Stimulated activated CD4-positive, alpha-beta T cell treated with anti-CD3 and anti-CD28 coated beads, TNF-alpha, amount 100 ng/mL, for 24 hours (primary cell): ENCODE measurements at regions not wholly inside any gene's neighbourhood (a gene's known extent, or its start where the extent isn't known, plus 50 kb on each side); places are given as distances from the start of the nearest gene placed in this dataset.
A peak's percentile ranks its signal among the peaks of the same experiment; 100 is the strongest.

Source experiments
- DNase-seq, 3 experiments: peaks; one replicate each; pipeline ENCODE4 v3.0.0-alpha.2; 2020; ENCODE audit warnings: low read depth in 3 of 3

DNA sequence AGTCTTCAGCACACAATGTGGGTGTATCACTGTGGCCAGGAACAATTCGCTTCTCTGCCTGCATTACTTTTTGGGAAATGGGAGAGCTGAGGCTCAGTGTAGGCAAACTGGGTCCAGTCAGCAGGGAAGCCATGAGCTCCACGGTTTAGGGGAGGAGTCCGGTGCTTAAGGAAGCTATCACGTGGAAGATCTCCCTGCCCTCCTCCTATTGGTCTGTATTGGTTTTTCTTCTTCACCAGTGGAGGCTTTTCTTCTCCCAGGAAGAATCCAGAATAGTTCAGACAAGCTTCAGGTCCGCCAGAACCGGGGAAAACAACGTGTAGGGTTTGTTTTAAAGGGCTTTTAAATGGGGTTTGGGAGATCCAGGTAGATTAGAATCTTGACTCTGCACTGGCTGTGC is 156.2 kb upstream of the CAMK1G start:
- no peak for DNase-seq

- DNase-seq = no peak
These were observed 155.7 kb upstream of the CAMK1G start for GRCh38 chr1:209427811-209428210.

- DNase-seq = no peak
These were observed 155.1 kb upstream of the CAMK1G start for GRCh38 chr1:209428241-209428921.

GRCh38 chr1:209429611-209430010 is 153.9 kb upstream of the CAMK1G start:
- no peak for DNase-seq

DNA sequence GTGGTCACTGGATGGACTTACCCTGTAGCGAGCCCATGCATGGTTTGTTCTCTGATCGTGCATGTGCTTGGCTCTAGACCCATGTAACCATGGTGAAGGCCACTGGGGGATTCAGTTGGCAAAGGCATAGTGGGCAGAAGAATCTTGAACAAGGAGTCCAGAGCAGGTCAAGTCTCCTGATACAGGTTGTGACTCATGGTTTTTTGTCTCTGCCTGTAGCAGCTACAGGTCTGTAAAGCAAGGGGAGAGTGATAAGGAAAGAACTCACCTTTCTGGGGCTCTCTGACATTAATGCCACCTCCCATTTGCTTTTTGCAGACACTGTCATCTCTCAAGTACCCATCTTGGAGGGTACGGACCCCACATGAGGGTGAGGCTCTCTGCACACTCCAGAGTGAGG is 153.4 kb upstream of the CAMK1G start:
- DNase-seq = no peak

DNA sequence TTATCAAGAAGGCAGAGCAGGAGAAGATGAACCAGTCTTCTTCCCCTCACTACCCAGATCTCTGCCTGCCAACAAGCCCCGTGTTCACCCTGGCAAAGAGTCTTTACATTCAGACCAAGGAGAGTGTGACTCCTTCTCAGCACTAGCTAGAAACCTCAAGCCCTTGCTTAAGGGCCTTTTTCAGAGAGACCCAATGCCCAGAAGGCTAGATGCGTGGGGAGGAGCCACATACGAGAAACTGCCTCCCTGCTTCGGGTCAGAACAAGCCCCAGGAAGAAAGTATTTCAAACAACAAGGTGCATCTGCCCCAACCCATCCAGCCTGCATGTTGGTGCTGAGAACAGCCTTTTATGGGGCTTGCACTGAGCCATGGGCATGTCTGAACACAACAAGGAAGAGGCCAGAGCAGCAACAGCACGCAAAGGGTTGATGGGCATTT is 152.7 kb upstream of the CAMK1G start:
- DNase-seq = no peak

DNA sequence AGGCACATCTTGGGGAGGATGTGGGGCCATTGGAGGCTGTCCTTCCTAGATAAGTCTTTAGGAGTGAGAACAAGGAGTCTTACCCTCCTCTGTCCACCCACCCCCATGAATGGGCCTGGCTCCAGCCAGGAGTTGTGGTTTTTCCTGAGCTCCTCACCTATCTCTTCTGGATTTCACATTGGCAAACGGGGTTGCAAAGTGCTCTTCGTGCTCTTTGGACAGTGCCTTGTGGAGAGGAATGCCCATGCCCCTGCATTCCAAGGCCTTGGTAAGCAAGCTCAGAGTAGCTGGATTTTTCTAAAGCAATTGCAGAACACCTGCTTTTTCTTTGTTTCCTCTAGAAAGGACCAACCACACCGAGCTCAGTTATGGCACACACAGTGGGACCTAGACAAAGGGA is 152.1 kb upstream of the CAMK1G start:
- DNase-seq = no peak

- DNase-seq = no peak
These were observed 151.6 kb upstream of the CAMK1G start for GRCh38 chr1:209431813-209432442.

DNA sequence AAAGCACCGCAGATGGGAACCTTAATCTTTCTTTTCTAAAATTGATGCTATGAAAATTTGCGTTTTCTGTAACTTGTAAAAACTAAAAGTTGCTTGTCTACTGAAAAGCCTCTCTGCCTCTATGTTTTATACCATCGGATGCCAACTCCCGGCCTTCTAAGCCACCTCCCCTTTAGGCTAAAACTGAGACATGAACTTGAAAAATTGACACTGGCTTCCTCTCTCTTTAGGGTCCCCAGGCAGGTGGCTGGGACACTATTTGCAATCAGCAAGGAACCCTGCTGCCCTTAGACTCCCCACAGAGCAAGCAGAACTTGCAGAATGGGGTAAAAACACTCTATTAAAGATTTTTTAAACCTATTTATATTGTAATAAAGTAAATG is 151.1 kb upstream of the CAMK1G start:
- no peak for DNase-seq

GRCh38 chr1:209433649-209434031 is 149.9 kb upstream of the CAMK1G start:
- DNase-seq = no peak

DNA sequence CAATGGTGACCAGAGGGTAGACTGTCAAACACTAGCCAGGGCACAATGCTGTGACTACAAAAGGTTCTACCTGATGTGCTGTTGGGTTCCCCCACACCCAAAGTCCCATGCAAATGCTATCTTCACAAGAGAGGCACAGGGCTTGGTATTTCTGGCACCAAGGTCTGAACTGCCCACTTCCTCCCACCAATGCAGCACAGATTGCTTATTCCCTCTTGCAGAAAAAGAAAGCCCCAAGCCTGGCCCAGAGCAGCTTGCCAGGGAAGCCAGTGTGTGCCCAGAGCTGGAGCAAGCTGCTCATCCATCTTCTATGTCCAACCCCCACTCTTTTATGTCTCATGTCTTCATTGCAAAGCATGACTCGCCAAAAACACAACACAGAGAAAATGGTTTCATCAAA is 149.4 kb upstream of the CAMK1G start:
- DNase-seq = no peak

- no peak for DNase-seq
These were observed 148.8 kb upstream of the CAMK1G start for GRCh38 chr1:209434631-209435217.

DNA sequence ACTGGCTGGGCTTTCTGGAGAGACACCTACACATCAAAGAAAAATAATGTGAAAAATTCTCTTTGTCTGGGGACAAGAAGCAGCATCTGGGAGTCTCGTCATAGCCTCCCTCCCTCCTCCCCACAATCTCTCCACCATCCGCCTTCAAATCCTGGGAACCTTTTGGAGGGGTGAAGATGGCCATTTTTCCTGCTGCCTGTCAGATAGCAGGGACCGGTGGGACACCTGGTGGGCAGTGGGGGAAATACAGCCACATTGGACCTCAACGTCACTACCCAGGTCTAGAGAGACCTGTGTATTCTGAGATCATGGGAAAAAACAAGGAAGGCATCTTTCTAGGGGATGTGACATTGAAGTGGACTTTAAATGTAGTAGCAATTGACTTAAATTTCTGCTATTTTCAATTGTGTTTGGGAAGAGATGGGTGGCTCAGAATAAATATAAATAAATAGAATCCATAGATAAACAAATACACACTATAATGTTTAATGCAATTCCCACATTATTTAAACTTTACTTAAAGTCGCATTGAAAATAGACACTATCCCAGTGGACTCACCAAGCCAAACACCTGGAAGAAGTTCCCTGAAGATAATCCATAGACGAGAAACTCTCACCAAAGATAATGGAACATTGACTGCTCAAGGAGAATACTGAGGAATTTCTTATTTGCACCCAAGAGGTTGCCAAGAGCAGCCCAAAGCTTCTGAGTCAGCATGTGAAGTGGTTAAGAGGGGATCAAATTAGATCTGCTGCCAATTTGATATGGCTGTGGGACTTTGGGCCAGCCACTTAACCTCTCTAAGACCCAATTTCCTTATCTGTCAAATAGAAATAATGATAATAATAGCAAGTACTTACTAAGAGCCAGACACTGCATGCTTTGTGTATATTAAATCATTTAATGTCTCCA is 147.6 kb upstream of the CAMK1G start:
- DNase-seq = peak in 1 of 3 experiments; percentile 49

DNA sequence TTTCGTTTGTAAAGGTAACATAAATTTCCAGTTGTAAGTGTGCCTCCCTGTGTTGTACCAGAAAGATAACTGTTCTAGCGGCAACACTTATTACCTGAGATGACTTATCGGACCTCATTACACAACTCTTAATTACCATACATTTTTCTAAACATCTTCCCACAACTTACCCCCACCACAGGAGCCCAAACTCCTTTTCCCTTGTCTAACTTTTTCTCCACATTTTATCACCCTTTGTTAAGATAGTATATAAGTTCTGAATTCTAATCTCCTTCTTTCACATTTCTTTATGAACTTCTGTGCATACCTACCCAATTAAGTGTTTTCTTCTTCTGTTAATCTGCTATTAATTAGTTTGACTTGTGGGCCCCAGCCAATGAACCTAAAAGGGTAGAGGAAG is 143.7 kb upstream of the CAMK1G start:
- no peak for DNase-seq

GRCh38 chr1:209443361-209443931 is 140.1 kb upstream of the CAMK1G start:
- DNase-seq = no peak

GRCh38 chr1:209443975-209444651 is 139.4 kb upstream of the CAMK1G start:
- DNase-seq = no peak

- DNase-seq = no peak
These were observed 138.6 kb upstream of the CAMK1G start for GRCh38 chr1:209444961-209445360.

GRCh38 chr1:209445576-209445975 is 137.9 kb upstream of the CAMK1G start:
- no peak for DNase-seq

DNA sequence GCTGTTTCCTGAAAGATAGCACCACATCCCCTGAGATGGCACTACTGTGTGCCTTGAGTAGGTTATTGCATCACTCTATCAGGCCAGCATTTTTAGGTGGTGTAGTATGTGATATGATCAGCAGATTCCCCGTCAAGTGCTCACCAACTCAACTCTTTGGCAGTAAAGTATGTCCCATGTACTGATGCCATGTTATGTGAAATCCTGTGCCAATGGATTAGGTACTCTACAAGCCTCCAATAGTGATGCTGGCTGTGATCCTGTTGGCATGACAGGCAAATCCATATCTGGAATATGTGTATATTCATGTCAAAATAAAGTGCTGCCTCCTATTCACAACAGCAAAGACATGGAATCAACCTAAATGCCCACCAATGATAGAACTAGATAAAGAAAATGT is 137.2 kb upstream of the CAMK1G start:
- no peak for DNase-seq

GRCh38 chr1:209454340-209454994 is 129.0 kb upstream of the CAMK1G start:
- DNase-seq = no peak

GRCh38 chr1:209455145-209455544 is 128.4 kb upstream of the CAMK1G start:
- no peak for DNase-seq
